GM18507 (cell line): ENCODE measurements at regions not wholly inside any gene's neighbourhood (a gene's known extent, or its start where the extent isn't known, plus 50 kb on each side); places are given as distances from the start of the nearest gene placed in this dataset.
"Not testable (repeated sequence)": the region's sequence is repeated elsewhere in the genome, so short reads cannot be mapped to it uniquely, and the experiment has no call there.

Experiments used
- DNase-seq: peaks from one replicate; pipeline ENCODE4 v3.0.0; 2011; ENCODE audit warnings: low read depth; ENCODE audit not compliant: insufficient read length; ENCODE audit errors: extremely low spot score
- FAIRE-seq: peaks from 2 replicates; lab custom pipeline; 2011; peaks lifted over from hg19 to GRCh38; lab: Jason Lieb, UNC

DNA sequence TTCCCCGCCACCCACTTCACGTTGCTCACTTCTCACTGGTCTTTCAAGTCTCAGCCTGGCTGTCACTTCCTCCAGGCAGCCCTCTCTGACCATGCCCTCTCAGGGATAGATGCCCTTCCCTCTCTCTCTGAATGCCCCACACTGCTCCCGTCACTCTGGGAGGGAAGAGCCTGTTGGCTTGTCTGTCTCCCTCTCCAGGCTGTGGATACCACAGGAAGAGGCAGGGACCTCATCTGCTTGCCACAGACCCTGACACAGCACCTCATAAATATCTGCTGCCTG, 93.1 kb downstream of the OAT start:
- no peak for FAIRE-seq

DNA sequence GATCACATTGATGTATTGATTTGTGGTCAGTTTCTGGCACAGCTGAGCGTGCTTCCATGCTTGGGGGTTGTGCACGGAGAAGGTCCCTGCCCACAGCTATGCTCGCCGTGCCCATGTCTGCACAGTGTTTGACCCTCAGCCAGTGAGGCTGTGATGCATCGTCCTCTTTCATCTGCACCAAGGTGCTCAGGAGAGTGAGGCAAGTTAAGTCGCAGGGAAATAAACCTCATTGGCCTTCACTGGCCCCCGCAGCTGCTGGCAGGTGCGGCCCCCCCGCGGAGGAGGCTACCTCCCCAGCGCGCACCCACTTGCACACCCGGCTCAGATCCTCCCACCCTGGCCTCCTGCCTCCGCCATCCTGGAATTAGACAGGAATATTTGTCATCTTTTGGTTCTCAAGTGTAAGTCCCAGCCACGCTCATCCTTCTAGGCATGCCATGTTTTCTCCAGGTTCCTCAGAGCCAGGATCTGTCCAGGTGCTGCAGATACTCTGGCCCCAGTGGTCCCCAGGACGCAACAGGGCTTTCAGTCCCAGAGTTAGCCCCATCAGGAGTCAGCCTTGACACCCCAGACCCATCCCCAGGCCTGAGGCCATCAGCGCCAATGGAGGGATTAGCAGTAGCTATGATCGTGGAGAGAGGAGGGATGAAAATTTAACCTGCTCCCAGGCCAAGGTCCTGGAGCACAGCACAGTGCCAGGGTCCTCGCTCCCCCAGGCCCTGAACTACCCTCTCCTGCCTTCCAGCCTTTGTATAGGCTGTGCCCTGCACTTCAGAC, 93.7 kb downstream of the OAT start:
- DNase-seq = no peak
- no peak for FAIRE-seq

More for the DNA sequence above, 93.1 kb downstream of the OAT start:
- DNase-seq = no peak

DNA sequence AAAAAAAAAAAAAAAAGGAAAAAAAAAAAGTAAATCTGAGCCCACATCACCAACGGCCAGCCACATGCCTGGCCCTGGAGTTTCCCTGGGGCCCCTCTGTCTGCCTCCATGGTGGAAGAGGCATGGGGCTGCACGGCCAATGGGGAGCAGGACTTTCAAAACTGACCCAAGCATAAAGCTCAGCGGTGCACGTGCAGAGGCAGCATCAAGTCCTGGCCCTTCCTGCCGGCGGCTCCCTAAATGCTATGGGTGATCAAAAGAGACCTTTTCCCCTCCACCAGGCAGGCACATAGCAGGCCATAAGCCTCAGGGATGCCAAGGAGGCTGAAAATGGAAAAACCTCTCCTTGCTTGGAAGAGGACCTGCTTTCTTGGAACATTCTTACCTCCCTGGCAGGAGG, 94.3 kb downstream of the OAT start:
- FAIRE-seq = no peak
- no peak for DNase-seq

DNA sequence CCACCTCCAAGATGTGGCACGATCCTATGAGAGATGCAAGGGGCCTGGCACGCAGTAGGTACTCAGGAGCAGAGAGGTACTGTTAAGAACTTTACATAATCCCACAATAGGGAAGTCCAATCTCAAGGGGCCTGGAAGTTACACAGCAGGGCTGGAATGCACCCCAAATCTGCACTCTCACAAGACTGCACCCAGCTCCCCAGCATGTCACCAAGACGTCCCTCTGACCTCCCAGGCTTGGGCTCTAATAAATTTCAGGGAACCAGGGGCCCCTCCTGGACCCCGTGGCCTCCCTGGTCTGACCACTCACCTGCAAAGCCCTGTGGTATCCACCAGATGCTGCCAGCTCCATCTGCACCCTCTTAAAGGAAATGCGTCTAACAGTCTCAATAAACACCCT, 94.9 kb downstream of the OAT start:
- FAIRE-seq (no peak), DNase-seq (no peak)

DNA sequence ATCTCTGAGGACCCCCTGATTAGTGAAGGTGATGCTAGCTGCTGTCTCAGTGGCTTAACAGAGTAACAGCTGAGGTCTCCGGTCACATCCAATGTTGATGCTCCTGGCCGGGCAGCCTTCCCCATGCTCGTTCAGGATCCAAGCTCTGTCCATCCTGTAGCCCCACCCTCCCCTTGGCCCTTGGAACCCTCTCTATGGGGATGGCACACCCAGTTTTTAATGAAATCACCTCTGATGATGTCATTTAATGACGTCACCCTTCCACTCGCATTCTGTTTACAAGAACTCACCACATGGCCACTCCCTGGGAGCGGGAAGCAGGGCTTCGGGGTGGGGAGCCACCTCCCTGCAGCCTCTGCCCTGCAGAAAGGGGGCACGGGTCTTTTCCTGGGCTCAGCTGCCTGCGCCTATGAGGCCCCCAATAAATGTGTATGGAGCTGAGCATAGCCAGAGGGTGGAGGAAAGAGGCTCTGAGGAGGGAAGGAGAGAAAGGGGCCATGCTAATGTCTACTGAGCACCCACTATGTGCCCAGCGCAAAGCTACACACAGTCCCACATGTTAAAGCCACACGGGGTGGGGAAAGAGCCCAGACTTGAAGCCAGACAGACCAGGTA, 95.5 kb downstream of the OAT start:
- FAIRE-seq = no peak
- no peak for DNase-seq

DNA sequence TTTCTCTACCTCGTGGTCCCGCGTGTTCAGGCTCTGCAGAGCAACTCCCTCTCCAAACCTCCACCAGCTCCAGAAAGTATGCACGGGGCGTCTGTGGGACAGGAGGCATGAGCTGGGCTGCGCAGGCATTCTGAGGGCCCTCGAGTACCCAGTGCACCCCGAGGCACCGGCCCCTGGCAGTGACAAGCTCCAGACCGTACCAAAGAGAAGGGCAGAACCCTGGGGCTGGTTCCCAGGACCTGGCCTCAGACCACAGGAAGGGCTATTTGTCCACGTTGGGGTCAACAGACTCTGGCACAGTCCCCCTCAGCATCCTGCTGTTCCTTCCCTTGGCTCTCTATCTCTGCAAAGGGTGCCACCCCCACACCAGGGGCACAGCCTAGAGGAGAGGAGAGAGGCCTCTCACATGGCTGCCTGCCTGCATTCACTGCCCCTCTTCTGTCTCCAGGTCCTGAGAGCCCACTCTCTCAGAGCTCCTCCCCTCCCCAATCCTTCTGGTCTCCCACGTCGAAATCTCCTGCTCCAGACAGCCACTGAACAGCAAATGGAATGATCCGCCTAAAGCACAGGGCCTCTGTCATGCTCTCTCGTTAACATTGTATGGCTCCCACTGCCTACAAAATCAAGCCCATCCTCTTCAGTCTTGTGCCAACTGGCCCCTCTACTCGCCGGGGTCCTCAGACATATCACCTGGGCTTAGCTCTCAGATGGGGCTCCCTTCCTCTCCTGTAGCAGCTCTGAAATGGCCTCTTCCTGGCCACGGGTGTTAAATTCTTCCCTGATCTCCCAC, 96.3 kb downstream of the OAT start:
- no peak for DNase-seq
- no peak for FAIRE-seq

DNA sequence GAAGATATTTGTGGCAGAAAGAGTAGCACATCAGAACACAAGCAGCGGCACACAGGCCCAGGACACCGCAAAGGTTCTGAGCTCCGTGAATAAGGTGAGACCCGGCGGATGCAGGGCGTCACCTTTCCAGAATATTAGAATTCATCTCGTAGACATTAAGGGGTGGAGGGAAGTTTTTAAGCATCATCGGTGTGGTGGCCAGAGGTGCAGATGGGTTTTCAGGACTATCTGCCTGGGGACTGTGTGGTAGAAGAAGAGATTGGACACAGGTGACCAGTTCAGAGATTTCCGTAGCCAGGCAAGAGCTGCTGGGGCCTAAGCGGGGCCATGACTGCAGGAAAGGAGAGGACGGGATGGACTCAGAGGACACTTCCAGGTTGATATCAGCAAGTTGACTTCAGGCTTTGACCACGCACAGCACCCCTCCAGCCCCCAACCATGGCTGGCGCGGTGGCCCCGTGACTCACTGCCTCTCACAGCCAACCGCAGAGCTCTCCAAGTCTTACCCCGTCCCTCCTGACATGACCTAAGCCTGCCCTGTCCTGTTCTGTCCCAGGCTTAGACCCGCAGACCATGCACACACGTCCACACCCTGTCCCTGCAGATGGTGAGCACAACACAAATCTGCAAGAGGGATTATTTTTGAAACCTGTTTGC, 97.2 kb downstream of the OAT start:
- no peak for DNase-seq
- FAIRE-seq = no peak

DNA sequence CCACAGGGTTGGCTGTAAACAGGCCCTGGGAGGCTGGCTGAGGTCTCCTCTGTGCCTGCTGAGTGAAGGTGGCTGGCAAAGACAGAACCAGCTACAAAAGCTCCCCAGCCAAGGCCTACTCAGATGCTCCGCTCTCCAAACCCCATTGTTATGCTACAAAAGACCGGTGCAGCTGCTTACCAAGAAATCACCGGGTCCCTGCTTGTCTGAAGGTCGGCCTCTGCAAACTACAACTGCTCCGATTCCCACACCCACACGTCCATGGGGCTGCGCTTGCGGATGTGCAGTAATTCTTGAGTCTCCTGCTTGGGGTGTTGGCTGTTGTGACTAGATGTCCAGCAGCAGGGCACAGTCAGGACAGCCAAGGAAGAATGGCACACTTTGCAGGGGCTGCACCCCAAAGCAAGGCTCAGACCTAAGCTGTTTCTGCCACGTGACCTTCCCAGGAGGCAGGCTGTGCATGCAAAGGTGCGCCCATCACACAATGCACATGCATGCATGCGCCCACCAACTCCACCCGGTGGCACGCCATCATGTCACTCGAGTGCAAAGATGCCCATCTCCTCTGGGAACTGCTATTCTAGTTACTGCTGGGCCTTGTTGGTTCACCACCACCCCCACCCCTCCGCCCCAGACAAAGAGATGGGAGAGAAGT, 97.8 kb downstream of the OAT start:
- no peak for FAIRE-seq
- no peak for DNase-seq

DNA sequence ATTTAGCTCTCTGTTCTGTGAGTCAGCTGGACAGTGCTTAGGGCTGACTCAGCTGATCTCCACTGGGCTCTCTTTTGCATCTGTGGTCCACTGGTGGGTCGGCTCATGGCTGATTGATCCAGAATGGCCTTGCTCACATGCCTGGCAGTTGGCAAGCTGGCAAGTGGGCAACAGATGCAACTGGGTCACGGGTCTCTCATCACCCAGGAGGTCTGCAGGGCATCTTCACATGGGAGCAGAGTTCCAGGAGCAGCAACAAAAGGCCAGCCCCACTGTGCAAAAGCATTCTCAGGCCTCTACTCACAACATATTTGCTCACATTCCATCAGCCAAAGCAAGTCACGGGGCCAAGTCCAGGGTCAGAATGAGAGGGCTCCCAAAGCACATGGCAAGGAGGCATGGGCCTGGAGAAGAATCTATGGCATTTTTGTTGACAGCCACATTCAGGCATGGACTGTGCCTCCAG, 98.8 kb downstream of the OAT start:
- no peak for FAIRE-seq
- no peak for DNase-seq

DNA sequence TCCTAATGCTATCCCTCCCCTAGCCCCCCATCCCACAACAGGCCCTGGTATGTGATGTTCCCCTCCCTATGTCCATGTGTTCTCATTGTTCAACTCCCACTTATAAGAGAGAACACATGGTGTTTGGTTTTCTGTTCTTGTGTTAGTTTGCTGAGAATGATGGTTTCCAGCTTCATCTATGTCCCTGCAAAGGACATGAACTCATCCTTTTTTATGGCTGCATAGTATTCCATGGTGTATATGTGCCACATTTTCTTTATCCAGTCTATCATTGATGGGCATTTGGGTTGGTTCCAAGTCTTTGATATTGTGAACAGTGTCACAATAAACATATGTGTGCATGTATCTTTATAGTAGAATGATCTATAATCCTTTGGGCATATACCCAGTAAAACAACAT, 99.2 kb downstream of the OAT start:
- not testable (repeated sequence) for DNase-seq, FAIRE-seq

DNA sequence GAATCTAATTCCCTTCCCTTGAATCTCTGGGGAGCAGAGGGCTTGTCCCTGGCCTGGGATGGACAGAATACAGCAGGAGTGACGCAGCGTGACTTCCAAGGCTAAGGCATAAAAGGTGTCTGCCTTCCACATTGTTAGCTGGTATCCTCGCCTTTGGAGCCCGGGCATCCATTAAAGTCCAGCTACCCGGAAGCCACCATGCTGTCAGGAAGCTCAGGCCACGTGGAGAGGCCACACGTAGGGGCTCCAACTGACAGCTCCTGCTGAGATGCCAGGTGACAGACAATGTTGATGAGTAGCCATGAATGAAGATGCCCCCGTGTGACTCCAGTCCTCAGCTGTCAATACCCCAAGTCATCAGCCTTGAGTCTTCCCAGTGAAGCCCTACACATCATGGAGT, 99.9 kb downstream of the OAT start:
- no peak for FAIRE-seq

DNA sequence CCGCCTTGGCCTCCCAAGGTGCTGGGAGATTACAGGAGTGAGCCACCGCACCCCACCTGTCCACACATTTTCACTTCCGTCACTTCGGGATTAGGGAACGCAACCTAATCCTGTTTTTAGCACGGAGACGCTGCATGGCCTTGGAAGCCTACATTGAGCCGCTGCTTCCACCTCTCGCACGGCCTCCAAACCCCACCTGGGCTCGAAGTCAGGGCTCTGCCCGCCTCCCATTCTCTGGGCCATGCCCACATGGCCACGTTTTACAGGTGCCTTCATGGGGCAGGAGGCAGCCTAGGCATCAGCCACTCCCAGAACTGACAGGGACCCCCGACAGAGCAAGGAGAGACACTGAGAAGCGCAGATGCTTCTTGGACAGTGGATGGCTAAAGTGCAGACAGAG, 100.6 kb downstream of the OAT start:
- no peak for DNase-seq
- no peak for FAIRE-seq

More for the DNA sequence above, 99.9 kb downstream of the OAT start:
- DNase-seq = no peak

DNA sequence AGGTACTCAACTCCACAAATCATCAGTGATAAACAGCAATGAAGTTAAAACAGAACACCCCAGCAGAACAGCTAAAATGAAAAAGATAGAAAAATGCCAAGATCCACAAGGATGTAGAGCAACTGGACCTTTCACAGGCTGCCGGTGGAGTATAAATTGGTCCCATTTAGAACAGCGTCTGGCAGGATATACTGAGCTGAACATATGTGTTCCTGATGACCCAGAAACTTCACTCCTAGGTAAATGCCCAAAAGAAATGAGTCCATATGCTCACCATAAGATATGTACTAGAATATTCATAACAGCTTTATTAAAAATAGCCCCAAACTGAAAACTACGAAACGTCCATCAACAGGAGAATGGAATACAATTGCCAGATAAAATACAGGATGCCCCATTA, 102.4 kb downstream of the OAT start:
- DNase-seq (no peak), FAIRE-seq (no peak)

DNA sequence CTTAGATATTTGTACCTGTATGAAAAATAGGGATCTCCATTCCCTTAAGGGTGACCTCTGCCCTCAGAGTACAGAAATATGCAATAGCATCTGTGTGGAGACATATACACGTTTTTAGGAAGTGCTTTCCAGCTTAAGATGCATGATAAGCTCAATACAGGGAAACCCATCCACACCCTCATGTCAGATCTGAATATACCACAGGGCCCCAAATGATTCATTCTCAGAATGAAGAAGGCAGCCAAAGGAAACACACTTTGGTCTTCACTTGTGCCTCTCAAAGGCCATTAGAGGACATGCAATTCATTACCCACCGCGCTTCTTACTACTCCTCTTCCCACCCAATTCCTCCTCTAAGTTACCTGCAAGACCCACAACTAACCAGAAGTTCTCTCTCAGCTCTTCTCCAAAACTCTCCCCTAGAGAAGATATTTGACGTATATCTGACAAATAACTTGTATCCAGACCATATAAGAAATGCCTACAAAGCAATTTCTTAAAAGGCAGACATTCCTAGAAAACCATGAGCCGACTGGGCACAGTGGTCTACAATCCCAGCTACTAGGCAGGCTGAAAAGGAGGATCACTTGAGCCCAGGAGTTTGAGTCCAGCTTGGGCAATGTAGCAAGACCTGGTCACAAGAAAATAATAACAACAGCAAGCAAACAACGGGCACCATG, 103.0 kb downstream of the OAT start:
- no peak for FAIRE-seq
- DNase-seq = no peak

DNA sequence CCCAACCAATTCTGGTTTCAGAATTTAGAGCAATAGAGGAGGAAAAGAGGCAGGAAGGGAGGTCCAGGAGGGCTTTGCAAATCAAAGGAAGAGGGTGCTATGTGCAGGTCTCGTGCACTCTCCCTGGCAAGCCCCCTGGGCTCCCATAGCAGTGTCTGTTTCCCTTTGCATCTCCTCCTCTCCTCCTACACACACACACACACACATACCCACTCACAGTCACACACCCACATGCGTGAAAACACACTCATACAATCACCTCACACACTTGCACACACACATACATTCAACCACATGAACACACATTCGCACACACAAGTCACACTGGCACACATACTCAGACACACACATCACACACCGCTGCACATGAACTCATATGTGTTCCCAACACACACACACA, 105.3 kb downstream of the OAT start:
- DNase-seq (no peak), FAIRE-seq (no peak)

DNA sequence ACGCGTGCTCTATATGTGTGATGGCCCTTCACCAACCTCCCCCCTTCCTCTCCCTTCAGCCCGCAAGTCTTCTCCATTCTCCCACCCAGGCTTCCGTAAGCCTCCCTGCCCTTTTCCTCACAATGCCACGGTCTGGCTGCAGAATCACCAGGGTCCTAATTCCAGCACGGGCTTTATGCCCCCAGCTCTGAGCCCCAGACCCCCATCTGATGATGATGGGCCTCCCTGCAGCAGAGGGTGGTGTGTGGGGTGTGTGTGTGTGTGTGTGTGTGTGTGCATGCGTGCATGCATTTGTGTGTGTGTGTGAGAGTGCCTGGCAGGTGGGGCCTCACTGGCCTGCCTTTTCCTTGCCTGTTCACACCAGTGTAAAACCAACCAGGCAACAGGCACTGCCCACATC, 109.9 kb downstream of the OAT start:
- no peak for DNase-seq
- no peak for FAIRE-seq

DNA sequence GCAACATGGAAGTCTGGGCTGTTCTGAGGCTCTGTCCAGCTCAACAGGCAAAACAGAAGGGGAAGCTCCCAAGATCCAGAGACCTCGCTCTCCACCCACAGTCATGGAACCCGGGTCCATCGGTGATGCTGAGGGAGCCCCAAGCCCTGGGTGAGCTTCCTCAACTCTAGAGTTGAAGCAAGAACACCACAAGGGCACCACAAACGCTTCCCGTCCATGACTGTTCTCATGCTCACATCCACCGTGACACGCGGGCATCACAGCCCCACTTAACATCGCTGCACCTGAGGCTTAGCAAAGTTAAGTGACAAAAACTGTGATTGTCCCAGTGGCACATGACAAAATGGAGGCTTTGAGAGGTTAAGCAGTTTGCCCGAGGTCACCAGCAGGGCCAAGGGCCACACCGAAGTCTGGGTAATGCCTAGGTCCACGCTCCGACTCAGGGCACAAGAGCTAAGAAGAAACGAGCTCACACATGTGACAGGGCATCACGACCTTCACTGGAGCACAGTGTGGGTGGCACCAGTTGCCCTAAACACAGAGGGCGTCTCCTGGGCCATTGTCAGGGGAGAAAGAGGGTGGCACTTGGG, 110.6 kb downstream of the OAT start:
- DNase-seq (no peak), FAIRE-seq (no peak)

DNA sequence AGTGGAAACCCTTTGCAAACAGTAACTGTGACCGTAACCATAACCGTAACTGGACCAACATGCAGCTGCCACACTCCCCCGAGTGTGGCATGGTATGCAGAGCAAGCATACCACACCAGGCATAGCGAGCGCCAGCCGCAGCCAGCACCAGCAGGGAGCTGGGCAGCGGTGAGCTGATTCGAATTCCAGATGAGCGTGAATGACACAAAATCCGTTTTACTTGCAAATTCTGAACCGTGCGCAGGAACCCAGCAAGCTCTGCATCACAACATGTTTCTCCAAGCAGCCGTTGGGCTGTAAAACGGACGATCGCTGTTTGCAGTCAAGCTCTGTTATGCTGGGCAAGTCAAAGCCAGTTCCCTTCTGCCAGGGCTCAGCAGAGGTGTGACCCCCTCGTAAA, 111.1 kb downstream of the OAT start:
- FAIRE-seq (no peak), DNase-seq (no peak)

DNA sequence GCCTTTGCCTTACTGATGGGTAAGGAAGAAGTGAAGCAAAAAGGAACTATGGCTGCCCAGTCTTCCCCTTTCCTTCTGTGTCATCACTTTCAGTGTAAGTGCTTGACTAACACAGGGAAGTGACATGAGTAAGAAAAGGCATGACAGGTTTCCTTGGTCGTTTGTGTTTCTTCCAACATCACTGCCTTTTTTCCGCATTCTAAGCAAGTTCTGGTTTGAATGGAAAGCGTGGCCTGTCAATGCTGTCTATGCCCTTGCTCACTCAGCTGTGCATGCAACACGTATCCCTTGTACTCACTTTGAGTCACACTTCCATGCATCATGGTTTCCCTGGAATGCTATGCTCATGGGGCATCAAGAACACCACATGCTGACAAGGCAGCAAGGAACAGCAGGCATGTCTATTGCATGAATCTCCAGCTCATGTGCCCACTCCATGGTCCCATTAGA, 111.8 kb downstream of the OAT start:
- no peak for DNase-seq

More for the DNA sequence above, 111.8 kb downstream of the OAT start:
- no peak for FAIRE-seq
